ENCODE measurements at regions not wholly inside any gene's neighbourhood (a gene's known extent, or its start where the extent isn't known, plus 50 kb on each side); places are given as distances from the start of the nearest gene placed in this dataset.

- no peaks in the 10 kb centered on the region for H3K9me3 Mint-ChIP-seq (ENCODE audit: unreplicated experiment)
- H3K36me3 Mint-ChIP-seq (ENCODE audit: unreplicated experiment): no peaks in the 10 kb centered on the region
- H3K4me1 Mint-ChIP-seq (ENCODE audit: low read depth, unreplicated experiment): no peaks in the 10 kb centered on the region
- no peak overlapping the region for H3K4me3 Mint-ChIP-seq (ENCODE audit: unreplicated experiment)
- no peak for DNase-seq
- H3K27me3 Mint-ChIP-seq (ENCODE audit: unreplicated experiment): peaks cover 2% of the 10 kb centered on the region
- TF ChIP-seq CTCF (IDR thresholded peaks at IDR 0.05; ENCODE audit: partially characterized antibody, unreplicated experiment): no peak
- no peak overlapping the region for H3K27ac Mint-ChIP-seq (ENCODE audit: unreplicated experiment)
These were observed 362.3 kb downstream of the MAFB start for GRCh38 chr20:40326784-40327183.

- no peaks in the 10 kb centered on the region for H3K9me3 Mint-ChIP-seq (ENCODE audit: unreplicated experiment)
- H3K27ac Mint-ChIP-seq (ENCODE audit: unreplicated experiment): no peak overlapping the region
- no peak for DNase-seq
These were observed 363.9 kb downstream of the MAFB start for GRCh38 chr20:40325006-40325568.

GRCh38 chr20:40323361-40323794, 365.7 kb downstream of the MAFB start:
- no peak overlapping the region for H3K27ac Mint-ChIP-seq (ENCODE audit: unreplicated experiment)
- no peaks in the 10 kb centered on the region for H3K4me1 Mint-ChIP-seq (ENCODE audit: low read depth, unreplicated experiment)
- DNase-seq: no peak
- no peaks in the 10 kb centered on the region for H3K36me3 Mint-ChIP-seq (ENCODE audit: unreplicated experiment)
- TF ChIP-seq CTCF (IDR thresholded peaks at IDR 0.05; ENCODE audit: partially characterized antibody, unreplicated experiment): no peak
- no peaks in the 10 kb centered on the region for H3K9me3 Mint-ChIP-seq (ENCODE audit: unreplicated experiment)
- peaks cover 2% of the 10 kb centered on the region for H3K27me3 Mint-ChIP-seq (ENCODE audit: unreplicated experiment)
- H3K4me3 Mint-ChIP-seq (ENCODE audit: unreplicated experiment): no peak overlapping the region

More at GRCh38 chr20:40325006-40325568, 363.9 kb downstream of the MAFB start:
- Mint-ChIP-seq H3K4me1 (ENCODE audit: low read depth, unreplicated experiment) (no peaks in the 10 kb centered on the region), H3K36me3 (ENCODE audit: unreplicated experiment) (no peaks in the 10 kb centered on the region), H3K27me3 (ENCODE audit: unreplicated experiment) (peaks cover 2% of the 10 kb centered on the region), H3K4me3 (ENCODE audit: unreplicated experiment) (no peak overlapping the region)
- no peak for TF ChIP-seq CTCF (IDR thresholded peaks at IDR 0.05; ENCODE audit: partially characterized antibody, unreplicated experiment)

- no peak for DNase-seq
- Mint-ChIP-seq H3K27ac (ENCODE audit: unreplicated experiment) (no peak overlapping the region), H3K9me3 (ENCODE audit: unreplicated experiment) (no peaks in the 10 kb centered on the region), H3K27me3 (ENCODE audit: unreplicated experiment) (peaks cover 2% of the 10 kb centered on the region), H3K4me3 (ENCODE audit: unreplicated experiment) (no peak overlapping the region), H3K4me1 (ENCODE audit: low read depth, unreplicated experiment) (no peaks in the 10 kb centered on the region), H3K36me3 (ENCODE audit: unreplicated experiment) (no peaks in the 10 kb centered on the region)
- TF ChIP-seq CTCF (IDR thresholded peaks at IDR 0.05; ENCODE audit: partially characterized antibody, unreplicated experiment): no peak
These were observed 366.1 kb downstream of the MAFB start for GRCh38 chr20:40322941-40323340.

- H3K4me1 Mint-ChIP-seq (ENCODE audit: low read depth, unreplicated experiment): no peaks in the 10 kb centered on the region
- H3K4me3 Mint-ChIP-seq (ENCODE audit: unreplicated experiment): no peak overlapping the region
These were observed 368.5 kb downstream of the MAFB start for GRCh38 chr20:40320517-40321011.

More at GRCh38 chr20:40320517-40321011, 368.5 kb downstream of the MAFB start:
- TF ChIP-seq CTCF (IDR thresholded peaks at IDR 0.05; ENCODE audit: partially characterized antibody, unreplicated experiment): no peak
- Mint-ChIP-seq H3K27ac (ENCODE audit: unreplicated experiment) (no peak overlapping the region), H3K36me3 (ENCODE audit: unreplicated experiment) (no peaks in the 10 kb centered on the region), H3K27me3 (ENCODE audit: unreplicated experiment) (peaks cover 2% of the 10 kb centered on the region), H3K9me3 (ENCODE audit: unreplicated experiment) (no peaks in the 10 kb centered on the region)
- no peak for DNase-seq

Data from glutamatergic neuron (in vitro differentiated cells).